NCI-H510A (cell line): ENCODE measurements at regions not wholly inside any gene's neighbourhood (a gene's known extent, or its start where the extent isn't known, plus 50 kb on each side); places are given as distances from the start of the nearest gene placed in this dataset.
A peak's percentile ranks its signal among the peaks of the same experiment; 100 is the strongest.
"Not testable (repeated sequence)": the region's sequence is repeated elsewhere in the genome, so short reads cannot be mapped to it uniquely, and the experiment has no call there.

ENCODE experiments used
- DNase-seq: peaks from one replicate; lab custom pipeline; 2025; lab: John Stamatoyannopoulos, UW

DNA sequence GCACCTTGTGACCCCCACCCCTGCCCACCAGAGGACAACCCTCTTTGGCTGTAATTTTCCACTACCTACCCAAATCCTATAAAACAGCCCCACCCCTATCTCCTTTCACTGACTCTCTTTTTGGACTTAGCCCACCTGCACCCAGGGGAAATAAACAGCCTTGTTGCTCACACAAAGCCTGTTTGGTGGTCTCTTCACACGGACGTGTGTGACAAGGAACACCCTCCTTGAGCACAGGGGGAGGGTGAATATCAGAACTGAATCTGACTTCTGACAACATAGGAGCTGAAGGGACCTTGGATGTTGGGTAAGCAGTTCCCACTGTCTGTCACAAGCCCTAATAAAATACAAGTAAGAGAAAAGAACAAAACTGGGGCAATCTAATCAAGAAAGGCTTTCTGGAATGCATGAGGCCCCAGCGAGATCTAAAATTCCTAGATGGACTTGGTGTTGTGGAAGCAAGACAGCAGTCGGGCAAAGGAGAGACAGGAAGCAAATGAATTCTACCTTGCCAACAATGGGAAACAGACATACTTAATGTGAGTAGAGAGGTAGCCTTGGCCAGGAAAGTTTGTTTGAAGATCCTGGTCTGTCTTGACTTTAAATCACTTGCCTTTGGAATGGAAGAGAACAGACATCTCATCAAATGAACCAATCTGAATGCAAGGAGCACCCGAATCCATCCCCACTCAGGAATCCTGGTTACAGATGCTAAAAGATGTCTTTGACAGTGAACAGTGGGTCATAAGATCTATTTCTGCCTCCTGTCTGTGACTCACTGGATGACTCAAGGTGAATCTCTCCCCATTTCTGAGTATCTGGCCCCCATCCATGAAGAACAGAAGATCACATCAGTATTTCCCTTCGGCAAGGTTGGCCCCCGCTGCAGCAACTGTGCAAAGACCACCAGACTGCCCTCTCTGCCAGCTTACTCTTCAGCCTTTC, 53.3 kb downstream of the OLFML3 start:
- no peak for DNase-seq

DNA sequence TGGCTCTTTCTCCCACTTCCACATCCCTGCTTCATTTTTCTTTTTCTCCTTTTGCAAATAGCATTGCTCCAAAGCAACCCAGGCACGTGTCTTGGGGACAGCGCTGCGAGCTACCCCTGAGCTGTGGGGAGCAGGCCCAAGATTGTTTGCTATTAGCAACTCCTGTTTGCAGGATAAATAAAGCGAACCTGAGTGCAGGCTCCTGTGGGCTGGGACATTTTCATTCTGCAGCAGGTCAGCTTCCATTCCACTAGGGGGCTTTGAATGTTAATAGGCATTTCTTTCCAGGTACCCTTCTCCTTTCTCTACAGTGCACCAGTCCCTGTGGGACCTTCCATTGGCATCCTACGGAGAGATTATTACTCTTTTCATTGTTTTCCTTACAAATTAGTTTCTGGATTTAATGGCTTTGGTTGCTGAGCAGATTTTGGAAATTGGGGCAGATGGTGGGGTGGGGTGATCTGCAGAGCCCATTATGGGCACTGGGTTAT, 54.0 kb downstream of the OLFML3 start:
- peak; percentile 8 for DNase-seq

DNA sequence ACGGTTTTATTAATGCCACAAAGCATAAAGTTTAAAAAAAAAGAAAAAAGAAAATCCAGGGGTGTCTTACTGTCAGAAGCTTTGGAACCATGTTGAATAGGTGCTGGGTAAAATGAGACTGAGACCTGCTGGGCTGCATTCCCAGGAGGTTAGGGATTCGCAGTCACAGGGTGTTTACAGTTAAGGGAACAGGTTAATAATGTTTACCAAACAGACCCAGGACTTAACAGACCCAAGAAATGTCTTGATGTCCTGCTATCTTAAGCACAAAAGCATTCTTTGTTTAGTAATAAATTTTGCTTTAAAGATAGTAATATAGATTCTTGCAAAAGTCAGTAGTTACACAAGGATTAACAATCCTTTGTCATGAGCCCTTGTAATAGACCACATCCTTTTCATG, 54.7 kb downstream of the OLFML3 start:
- no peak for DNase-seq

DNA sequence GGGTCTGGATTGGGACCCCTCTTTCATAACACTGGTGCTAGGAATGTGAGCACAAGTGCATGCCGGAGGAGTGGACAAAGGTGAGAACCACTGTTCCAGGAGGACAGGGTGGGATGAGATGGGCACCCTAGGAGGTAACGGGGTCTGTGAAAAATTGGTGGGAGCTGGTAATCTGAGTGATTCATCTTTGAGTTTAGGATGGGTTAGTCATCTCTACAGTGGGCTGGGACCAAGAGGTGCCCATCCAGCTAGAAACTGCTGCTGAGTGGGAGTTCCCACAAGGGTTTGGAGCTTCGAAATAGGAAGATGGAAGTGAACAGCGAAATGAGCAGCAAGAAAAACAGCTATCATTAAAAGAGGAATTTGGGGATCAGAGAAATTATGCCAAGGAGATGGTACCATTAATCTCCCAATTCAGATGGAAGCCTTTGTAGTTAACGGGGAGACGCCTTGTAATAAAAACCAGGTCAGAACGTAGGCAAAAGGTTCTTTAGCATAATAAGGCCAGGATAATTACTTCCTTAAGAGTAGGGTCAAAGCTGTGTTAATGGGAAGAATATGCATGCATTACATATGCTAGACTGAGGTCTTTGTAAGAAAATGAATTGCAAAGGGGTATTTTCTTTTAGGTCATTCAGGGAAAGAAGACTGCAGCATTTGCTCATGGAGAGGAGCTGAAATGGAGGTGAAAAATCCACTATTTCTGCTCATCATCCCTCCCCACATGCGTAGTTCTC, 55.5 kb downstream of the OLFML3 start:
- no peak for DNase-seq

DNA sequence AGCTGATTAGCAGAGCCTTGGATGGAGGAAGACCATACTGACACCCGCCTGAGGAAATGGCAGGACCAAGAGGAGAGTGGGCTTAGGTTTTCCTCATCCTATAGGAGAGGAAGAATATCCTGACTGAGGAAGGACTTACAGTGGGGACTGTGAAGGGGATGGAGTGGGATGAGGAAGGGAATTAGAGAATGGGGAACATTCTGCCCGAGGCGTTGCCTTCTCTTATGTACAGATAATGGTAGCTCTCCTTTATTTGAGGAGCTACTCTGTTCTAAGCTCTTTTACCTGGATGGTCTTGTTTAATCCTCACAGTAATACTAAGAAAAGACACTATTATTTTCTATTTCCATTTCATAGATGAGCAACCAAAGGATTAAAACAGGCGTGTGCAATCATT, 56.0 kb downstream of the OLFML3 start:
- DNase-seq = no peak

DNA sequence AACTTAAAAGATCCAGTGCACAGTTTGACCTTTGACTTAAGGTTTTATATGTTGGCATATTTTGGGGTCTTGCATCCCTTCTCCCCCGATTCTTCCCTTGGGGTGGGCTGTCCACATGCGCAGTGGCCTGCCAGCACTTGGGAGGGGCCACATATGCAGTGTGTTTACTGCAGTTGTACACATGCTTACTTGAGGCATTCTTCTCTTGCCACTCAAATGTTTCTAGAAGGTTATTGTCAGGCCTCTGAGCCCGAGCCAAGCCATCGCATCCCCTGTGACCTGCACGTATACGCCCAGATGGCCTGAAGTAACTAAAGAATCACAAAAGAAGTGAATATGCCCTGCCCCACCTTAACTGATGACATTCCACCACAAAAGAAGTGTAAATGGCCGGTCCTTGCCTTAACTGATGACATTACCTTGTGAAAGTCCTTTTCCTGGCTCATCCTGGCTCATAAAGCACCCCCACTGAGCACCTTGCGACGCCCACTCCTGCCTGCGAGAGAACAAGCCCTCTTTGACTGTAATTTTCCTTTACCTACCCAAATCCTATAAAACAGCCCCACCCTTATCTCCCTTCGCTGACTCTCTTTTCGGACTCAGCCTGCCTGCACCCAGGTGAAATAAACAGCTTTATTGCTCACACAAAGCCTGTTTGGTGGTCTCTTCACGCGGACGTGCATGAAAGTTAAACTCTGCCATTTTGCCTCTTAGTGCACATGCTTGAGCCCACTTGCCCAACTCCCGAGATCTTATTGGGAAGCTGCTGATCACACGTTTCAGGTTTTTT, 57.8 kb downstream of the OLFML3 start:
- DNase-seq = not testable (repeated sequence)

DNA sequence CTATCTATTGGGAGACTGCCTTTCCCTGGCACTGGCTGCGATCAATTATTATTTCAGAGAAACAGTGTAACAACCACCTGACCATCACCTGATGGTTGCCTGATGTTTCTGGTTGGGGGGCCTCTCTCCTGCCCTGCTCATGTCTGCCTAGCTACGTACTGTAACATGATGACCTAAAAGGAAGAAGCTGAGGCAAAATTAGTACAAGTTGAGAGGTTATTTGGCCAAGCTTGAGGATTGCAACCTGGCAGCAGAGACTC, 58.3 kb downstream of the OLFML3 start:
- no peak for DNase-seq

DNA sequence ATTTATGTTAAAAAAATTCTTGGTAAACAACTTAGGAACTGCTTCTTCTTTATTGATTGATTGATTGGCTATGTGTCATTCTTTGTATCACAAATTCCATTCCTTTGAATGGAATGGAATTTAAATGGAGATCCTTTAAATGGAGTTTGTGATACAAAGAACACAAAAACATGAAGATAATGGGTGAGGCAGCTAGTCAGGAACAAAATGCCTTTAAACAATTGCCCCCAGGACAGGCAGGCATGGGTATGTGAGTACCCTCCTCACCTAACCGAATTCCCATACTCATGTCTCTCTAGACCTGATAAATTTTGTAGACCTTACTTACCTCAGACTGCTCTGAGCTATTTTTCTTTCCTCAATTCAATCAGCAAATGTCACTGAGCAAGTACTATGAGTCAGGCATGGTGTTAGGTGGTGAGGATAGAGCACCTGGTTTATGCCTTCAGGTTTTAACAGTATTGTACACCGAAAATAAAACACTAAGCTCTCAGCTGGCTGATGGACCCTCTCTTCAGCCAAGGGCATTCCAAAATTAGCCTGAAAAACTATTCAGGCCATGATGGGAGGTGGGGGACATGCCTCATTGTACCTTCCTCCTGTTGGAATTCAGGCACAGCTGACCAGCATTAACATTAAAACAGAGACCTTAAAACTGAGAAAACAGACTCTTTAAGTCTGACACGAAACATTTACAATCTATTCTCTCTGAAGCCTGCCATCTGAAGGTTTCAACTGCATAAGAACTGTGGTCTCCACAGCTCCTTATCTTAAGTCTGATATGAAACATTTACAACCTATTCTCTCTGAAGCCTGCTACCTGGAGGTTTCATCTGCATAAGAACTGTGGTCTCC, 58.9 kb downstream of the OLFML3 start:
- no peak for DNase-seq
